NCI-H82 treated with DMSO at 0.1 percent for 48 hours (cell line): ENCODE measurements at regions not wholly inside any gene's neighbourhood (a gene's known extent, or its start where the extent isn't known, plus 50 kb on each side); places are given as distances from the start of the nearest gene placed in this dataset.

Experiments used
- DNase-seq: peaks from one replicate; lab custom pipeline; 2025; ENCODE audit not compliant: unreplicated experiment; lab: John Stamatoyannopoulos, UW

GRCh38 chr6:159100395-159101182, 55.8 kb upstream of the TAGAP start:
- no peak for DNase-seq

- no peak for DNase-seq
These were observed 55.2 kb upstream of the TAGAP start for GRCh38 chr6:159099961-159100360.

- no peak for DNase-seq
These were observed 54.5 kb upstream of the TAGAP start for GRCh38 chr6:159099276-159099675.

- DNase-seq, result no peak
These were observed 53.9 kb upstream of the TAGAP start for GRCh38 chr6:159098636-159099106.

GRCh38 chr6:159097256-159097655, 52.5 kb upstream of the TAGAP start:
- no peak for DNase-seq

- no peak for DNase-seq
These were observed 50.8 kb upstream of the TAGAP start for GRCh38 chr6:159095616-159096015.

- DNase-seq, result no peak
These were observed 49.9 kb upstream of the TAGAP start for GRCh38 chr6:159094444-159095252.
